ENCODE measurements at regions not wholly inside any gene's neighbourhood (a gene's known extent, or its start where the extent isn't known, plus 50 kb on each side); places are given as distances from the start of the nearest gene placed in this dataset.
"Not testable (repeated sequence)": the region's sequence is repeated elsewhere in the genome, so short reads cannot be mapped to it uniquely, and the experiment has no call there.

GRCh38 chr5:174644436-174644835 lies 79.9 kb upstream of the MSX2 start:
- no peak for DNase-seq (ENCODE audit: low read depth)

- no peak for DNase-seq (ENCODE audit: low read depth)
These were observed 79.5 kb upstream of the MSX2 start for GRCh38 chr5:174644923-174645322.

- no peak for DNase-seq (ENCODE audit: low read depth)
These were observed 78.7 kb upstream of the MSX2 start for GRCh38 chr5:174645677-174646076.

- DNase-seq (ENCODE audit: low read depth) = not testable (repeated sequence)
These were observed 75.8 kb upstream of the MSX2 start for GRCh38 chr5:174648618-174649017.

GRCh38 chr5:174649391-174649790 lies 75.0 kb upstream of the MSX2 start:
- no peak for DNase-seq (ENCODE audit: low read depth)

- DNase-seq (ENCODE audit: low read depth) = no peak
These were observed 69.9 kb upstream of the MSX2 start for GRCh38 chr5:174654442-174654841.

- DNase-seq (ENCODE audit: low read depth) = no peak
These were observed 69.0 kb upstream of the MSX2 start for GRCh38 chr5:174655351-174655750.

GRCh38 chr5:174664180-174664850 lies 60.1 kb upstream of the MSX2 start:
- no peak for DNase-seq (ENCODE audit: low read depth)

GRCh38 chr5:174665347-174665746 lies 59.0 kb upstream of the MSX2 start:
- DNase-seq (ENCODE audit: low read depth) = no peak

GRCh38 chr5:174667526-174667925 lies 56.9 kb upstream of the MSX2 start:
- no peak for DNase-seq (ENCODE audit: low read depth)

- DNase-seq (ENCODE audit: low read depth) = no peak
These were observed 56.0 kb upstream of the MSX2 start for GRCh38 chr5:174668349-174668748.

Data from stromal cell of bone marrow (primary cell).